GM12875 (cell line): ENCODE measurements at regions not wholly inside any gene's neighbourhood (a gene's known extent, or its start where the extent isn't known, plus 50 kb on each side); places are given as distances from the start of the nearest gene placed in this dataset.

Source experiments
- H3K4me3 ChIP-seq: one replicate; pipeline ENCODE4 v1.5.1; 2011; ENCODE audit warnings: low read depth, low read length, control low read depth
- CTCF ChIP-seq: IDR thresholded peaks from 2 replicates; pipeline ENCODE4 v1.5.1; 2011; ENCODE audit warnings: low read depth, mild to moderate bottlenecking, control low read depth, inconsistent platforms, low read length, moderate library complexity, borderline replicate concordance; ENCODE audit not compliant: insufficient read depth

- no peak for TF ChIP-seq CTCF
- H3K4me3 ChIP-seq = no peak overlapping the region
Measured at GRCh38 chr6:165805636-165806035, 142.6 kb upstream of the PDE10A start.

- H3K4me3 ChIP-seq = no peak overlapping the region
- no peak for TF ChIP-seq CTCF
Measured at GRCh38 chr6:165805067-165805555, 142.1 kb upstream of the PDE10A start.

GRCh38 chr6:165804331-165805066, 141.5 kb upstream of the PDE10A start:
- no peak for TF ChIP-seq CTCF
- H3K4me3 ChIP-seq = no peak overlapping the region

GRCh38 chr6:165800337-165800736, 137.3 kb upstream of the PDE10A start:
- TF ChIP-seq CTCF = no peak

GRCh38 chr6:165799391-165800153, 136.5 kb upstream of the PDE10A start:
- H3K4me3 ChIP-seq = no peak overlapping the region
- TF ChIP-seq CTCF = no peak

More at GRCh38 chr6:165800337-165800736, 137.3 kb upstream of the PDE10A start:
- H3K4me3 ChIP-seq = no peak overlapping the region

GRCh38 chr6:165798991-165799390, 135.9 kb upstream of the PDE10A start:
- H3K4me3 ChIP-seq = no peak overlapping the region
- TF ChIP-seq CTCF = no peak

- no peak for TF ChIP-seq CTCF
- H3K4me3 ChIP-seq = no peak overlapping the region
Measured at GRCh38 chr6:165794179-165794601, 131.1 kb upstream of the PDE10A start.
